Stomach (tissue), 8 donors: ENCODE measurements at regions not wholly inside any gene's neighbourhood (a gene's known extent, or its start where the extent isn't known, plus 50 kb on each side); places are given as distances from the start of the nearest gene placed in this dataset.
"Not testable (repeated sequence)": the region's sequence is repeated elsewhere in the genome, so short reads cannot be mapped to it uniquely, and the experiment has no call there.

Source experiments
- DNase-seq, 2 donors: peaks; one replicate each; pipeline versions ENCODE4 v3.0.0 to v3.0.0-alpha.2; 2013 to 2019
- H3K27ac ChIP-seq, 5 donors: fragments of 200-600 bp in 4 of 5; sonication (generic) in 4 of 5; one replicate each; pipeline ENCODE4 v1.5.1; 2013 to 2019; ENCODE audit warnings: mild to moderate bottlenecking in 1 of 5, moderate library complexity in 1 of 5
- H3K27me3 ChIP-seq, 3 donors: fragments of 200-600 bp; sonication (generic); one replicate each; pipeline ENCODE4 v1.5.1; 2017 to 2019; ENCODE audit warnings: mixed run types in 1 of 3
- H3K36me3 ChIP-seq, 4 donors: fragments of 200-600 bp; sonication (generic); 1 replicate in 3 of 4; 2 replicates in 1 of 4; pipeline ENCODE4 v1.5.1; 2016 to 2019
- H3K4me1 ChIP-seq, 4 donors: fragments of 200-600 bp; sonication (generic); one replicate each; pipeline ENCODE4 v1.5.1; 2016 to 2019
- H3K4me3 ChIP-seq, 4 donors: fragments of 200-600 bp; sonication (generic) in 3 of 4; one replicate each; pipeline ENCODE4 v1.5.1; 2016 to 2019; ENCODE audit warnings: mild to moderate bottlenecking in 1 of 4
- H3K9me3 ChIP-seq, 4 donors: fragments of 200-600 bp; sonication (generic); one replicate each; pipeline ENCODE4 v1.5.1; 2016 to 2019
- EP300 ChIP-seq: sonication (generic); formaldehyde crosslinking; IDR thresholded peaks from one replicate; pipeline ENCODE4 v1.6.1; 2017; ENCODE audit warnings: antibody characterized with exemption
- POLR2A ChIP-seq, 4 donors: fragments of 450-650 bp; IDR thresholded peaks; one replicate each; pipeline ENCODE4 v1.6.1; 2016; ENCODE audit warnings: antibody characterized with exemption in 4 of 4, control low read depth in 2 of 4, mild to moderate bottlenecking in 1 of 4, moderate library complexity in 1 of 4
- POLR2AphosphoS5 ChIP-seq, 3 donors: sonication (generic); formaldehyde crosslinking; IDR thresholded peaks; one replicate each; pipeline ENCODE4 v1.6.1; 2016; ENCODE audit warnings: antibody characterized with exemption in 3 of 3
- WGBS, 5 donors: extraction: QIAGEN DNeasy Blood & Tissue Kit in 3 of 5; methylation state at CpG; one replicate each; pipeline versions ENCODE4 v1.1.5 to v1.1.7; 2013 to 2018; 5-methylcytosine and 5-hydroxymethylcytosine counted together
- intact Hi-C: fragments of 100-400 bp; cut with DNase I; formaldehyde crosslinking; loops from one replicate; pipeline ENCODE4 v1.15.1; 2023; ENCODE audit warnings: low total_unique reads
- TF ChIP-seq, protein P1 (sequence below), 7 experiments: fragments of 450-650 bp in 4 of 7; fragments of 200-600 bp in 3 of 7; sonication (generic) in 3 of 7; IDR thresholded peaks; one replicate each; pipeline ENCODE4 v1.5.1; 2016 to 2019; ENCODE audit warnings: antibody characterized with exemption in 7 of 7, control low read depth in 2 of 7, mild to moderate bottlenecking in 1 of 7
- donor health status: healthy with polysubstance abuse.
- donor health status: Bipolar disorder and iron deficiency.
- donor health status: healthy.

DNA sequence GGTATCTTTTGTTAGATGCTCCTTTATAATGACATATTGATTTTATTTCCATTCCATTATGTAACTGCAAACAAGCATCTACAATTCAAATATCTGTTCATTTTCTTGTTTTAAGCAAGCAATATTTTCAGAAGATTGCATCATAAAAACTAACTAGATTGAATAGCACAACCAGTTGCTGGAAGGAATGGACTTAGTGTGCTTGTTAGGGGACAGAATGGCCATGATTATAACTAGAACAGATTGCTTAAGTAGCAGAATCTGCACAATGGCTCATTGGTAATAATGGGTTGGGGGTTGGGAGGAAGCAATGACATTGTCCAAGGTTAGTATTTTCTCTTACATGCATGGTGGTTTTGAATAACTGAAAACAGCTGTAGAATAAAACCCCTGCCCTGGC is 939.5 kb downstream of the SLC16A7 start:
- Histone ChIP-seq H3K36me3 (no peaks in the 10 kb centered on the region), H3K27me3 (no peaks in the 10 kb centered on the region), H3K9me3 (no peaks in the 10 kb centered on the region), H3K4me1 (no peaks in the 10 kb centered on the region), H3K27ac (no peak overlapping the region), H3K4me3 (no peak overlapping the region)
- DNase-seq: no peak
- intact Hi-C loops: no loop called here
- no peak for TF ChIP-seq POLR2A (IDR thresholded peaks at IDR 0.05)
- TF ChIP-seq POLR2AphosphoS5 (IDR thresholded peaks at IDR 0.05): no peak
- TF ChIP-seq EP300: no peak
- TF ChIP-seq, protein P1, sequence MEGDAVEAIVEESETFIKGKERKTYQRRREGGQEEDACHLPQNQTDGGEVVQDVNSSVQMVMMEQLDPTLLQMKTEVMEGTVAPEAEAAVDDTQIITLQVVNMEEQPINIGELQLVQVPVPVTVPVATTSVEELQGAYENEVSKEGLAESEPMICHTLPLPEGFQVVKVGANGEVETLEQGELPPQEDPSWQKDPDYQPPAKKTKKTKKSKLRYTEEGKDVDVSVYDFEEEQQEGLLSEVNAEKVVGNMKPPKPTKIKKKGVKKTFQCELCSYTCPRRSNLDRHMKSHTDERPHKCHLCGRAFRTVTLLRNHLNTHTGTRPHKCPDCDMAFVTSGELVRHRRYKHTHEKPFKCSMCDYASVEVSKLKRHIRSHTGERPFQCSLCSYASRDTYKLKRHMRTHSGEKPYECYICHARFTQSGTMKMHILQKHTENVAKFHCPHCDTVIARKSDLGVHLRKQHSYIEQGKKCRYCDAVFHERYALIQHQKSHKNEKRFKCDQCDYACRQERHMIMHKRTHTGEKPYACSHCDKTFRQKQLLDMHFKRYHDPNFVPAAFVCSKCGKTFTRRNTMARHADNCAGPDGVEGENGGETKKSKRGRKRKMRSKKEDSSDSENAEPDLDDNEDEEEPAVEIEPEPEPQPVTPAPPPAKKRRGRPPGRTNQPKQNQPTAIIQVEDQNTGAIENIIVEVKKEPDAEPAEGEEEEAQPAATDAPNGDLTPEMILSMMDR (IDR thresholded peaks at IDR 0.05): no peak

DNA sequence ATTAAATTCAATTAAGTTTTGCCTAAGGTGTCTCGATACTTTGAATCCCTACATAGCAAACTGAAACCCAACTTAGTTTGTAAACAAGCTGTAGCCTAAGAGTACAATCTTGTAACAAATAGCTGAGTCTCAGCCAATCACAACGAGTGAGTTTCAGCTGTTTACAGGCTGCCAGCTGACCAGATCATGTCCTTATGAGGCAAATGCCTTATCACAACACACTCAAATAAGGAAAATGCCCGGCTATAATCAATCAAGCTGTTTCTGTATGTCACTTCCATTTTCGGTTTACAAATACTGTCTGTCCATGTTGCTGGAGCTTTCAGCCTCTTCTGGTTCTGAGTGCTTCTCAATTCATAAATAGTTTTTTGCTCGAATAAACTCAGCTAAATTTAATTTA is 943.8 kb downstream of the SLC16A7 start:
- no peaks in the 10 kb centered on the region for H3K4me1 ChIP-seq
- H3K27me3 ChIP-seq: no peaks in the 10 kb centered on the region
- H3K4me3 ChIP-seq: no peak overlapping the region
- TF ChIP-seq EP300: no peak
- TF ChIP-seq, protein P1 (IDR thresholded peaks at IDR 0.05): no peak
- TF ChIP-seq POLR2AphosphoS5 (IDR thresholded peaks at IDR 0.05): no peak
- TF ChIP-seq POLR2A (IDR thresholded peaks at IDR 0.05): no peak
- no peaks in the 10 kb centered on the region for H3K9me3 ChIP-seq
- intact Hi-C loops: no loop called here
- DNase-seq: peak in 1 of 2 donors; percentile 8
- WGBS, 5 donors: 32 to 47% (median 42%) methylated on average over 5 of the region's 5 CpGs
- H3K36me3 ChIP-seq: no peaks in the 10 kb centered on the region
- H3K27ac ChIP-seq: no peak overlapping the region

DNA sequence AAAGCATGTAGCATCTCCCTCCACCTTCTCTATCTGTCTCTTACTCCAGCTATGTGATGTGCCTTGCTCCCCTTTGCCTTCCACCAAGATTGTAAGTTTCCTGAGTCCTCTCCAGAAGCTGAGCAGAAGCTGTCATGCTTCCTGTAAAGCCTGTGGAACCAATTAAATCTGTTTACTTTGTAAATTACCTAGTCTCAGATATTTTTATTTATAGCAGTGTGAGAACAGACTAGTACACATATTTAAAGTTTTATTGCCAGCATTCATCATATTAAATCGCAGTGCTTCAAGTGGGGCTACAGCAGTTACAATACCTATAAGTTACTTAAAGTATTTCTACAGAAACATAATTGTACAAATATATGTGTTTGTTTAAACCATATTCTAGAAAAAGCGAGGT is 973.1 kb downstream of the SLC16A7 start:
- Histone ChIP-seq H3K9me3 (peaks cover 0 to 7% (median 0%) of the 10 kb centered on the region in 4 donors), H3K36me3 (no peaks in the 10 kb centered on the region), H3K27me3 (no peaks in the 10 kb centered on the region), H3K4me3 (no peak overlapping the region), H3K27ac (no peak overlapping the region), H3K4me1 (no peaks in the 10 kb centered on the region)
- intact Hi-C loops: no loop called here
- TF ChIP-seq EP300 (no peak), POLR2A (IDR thresholded peaks at IDR 0.05) (no peak), POLR2AphosphoS5 (IDR thresholded peaks at IDR 0.05) (no peak)
- TF ChIP-seq, protein P1 (IDR thresholded peaks at IDR 0.05): no peak
- WGBS, 5 donors: 68 to 72% (median 70%) methylated on average over 2 of the region's 2 CpGs
- DNase-seq: no peak

DNA sequence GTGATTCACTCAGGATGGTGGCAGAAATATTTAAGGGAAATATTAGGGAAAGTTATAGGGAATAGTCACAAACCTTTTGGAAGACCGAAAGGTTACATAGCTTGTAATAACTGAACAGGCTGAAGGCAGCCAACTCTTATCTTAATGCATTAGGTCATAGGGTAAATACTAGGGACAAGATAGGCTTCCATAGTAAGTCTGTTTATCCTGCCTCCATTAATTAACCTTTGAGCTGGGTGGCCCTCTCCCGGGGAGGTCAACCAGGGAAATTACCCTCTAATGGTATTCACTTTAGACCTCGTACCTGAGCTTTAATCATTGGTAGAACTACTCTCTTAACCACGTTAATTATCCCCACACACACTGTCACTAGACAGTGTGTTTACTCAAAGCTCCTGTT is 981.8 kb downstream of the SLC16A7 start:
- H3K4me1 ChIP-seq: no peaks in the 10 kb centered on the region
- no peak overlapping the region for H3K4me3 ChIP-seq
- no peak overlapping the region for H3K27ac ChIP-seq
- WGBS, 5 donors: 17 to 39% (median 30%) methylated on average over 4 of the region's 4 CpGs
- intact Hi-C loops: no loop called here
- no peaks in the 10 kb centered on the region for H3K27me3 ChIP-seq
- no peaks in the 10 kb centered on the region for H3K9me3 ChIP-seq
- TF ChIP-seq POLR2A (IDR thresholded peaks at IDR 0.05) (no peak), EP300 (no peak), POLR2AphosphoS5 (IDR thresholded peaks at IDR 0.05) (no peak)
- TF ChIP-seq, protein P1 (IDR thresholded peaks at IDR 0.05): no peak
- H3K36me3 ChIP-seq: no peaks in the 10 kb centered on the region
- no peak for DNase-seq

- H3K27me3 ChIP-seq, H3K9me3 ChIP-seq, DNase-seq, H3K4me3 ChIP-seq, intact Hi-C loops, H3K4me1 ChIP-seq, H3K36me3 ChIP-seq, H3K27ac ChIP-seq: not testable (repeated sequence)
- 92 to 100% (median 94%) methylated on average over 1 of the region's 1 CpG for WGBS, 5 donors
Measured at GRCh38 chr12:60587664-60588063, 991.8 kb downstream of the SLC16A7 start.
